Thyroid gland (tissue), 4 donors: ENCODE measurements at regions not wholly inside any gene's neighbourhood (a gene's known extent, or its start where the extent isn't known, plus 50 kb on each side); places are given as distances from the start of the nearest gene placed in this dataset.
"Not testable (repeated sequence)": the region's sequence is repeated elsewhere in the genome, so short reads cannot be mapped to it uniquely, and the experiment has no call there.

Experiments
- POLR2A ChIP-seq, 2 donors: fragments of 450-650 bp; IDR thresholded peaks; one replicate each; pipeline ENCODE4 v1.6.1; 2017; ENCODE audit warnings: antibody characterized with exemption in 2 of 2, mild to moderate bottlenecking in 2 of 2, moderate library complexity in 1 of 2
- TF ChIP-seq, protein P1 (sequence below), 6 experiments: fragments of 200-600 bp in 3 of 6; fragments of 450-650 bp in 3 of 6; sonication (generic) in 3 of 6; IDR thresholded peaks; one replicate each; pipeline ENCODE4 v1.5.1; 2016 to 2019; ENCODE audit warnings: antibody characterized with exemption in 6 of 6, mild to moderate bottlenecking in 2 of 6, inconsistent platforms in 1 of 6, moderate library complexity in 1 of 6

- TF ChIP-seq, protein P1, sequence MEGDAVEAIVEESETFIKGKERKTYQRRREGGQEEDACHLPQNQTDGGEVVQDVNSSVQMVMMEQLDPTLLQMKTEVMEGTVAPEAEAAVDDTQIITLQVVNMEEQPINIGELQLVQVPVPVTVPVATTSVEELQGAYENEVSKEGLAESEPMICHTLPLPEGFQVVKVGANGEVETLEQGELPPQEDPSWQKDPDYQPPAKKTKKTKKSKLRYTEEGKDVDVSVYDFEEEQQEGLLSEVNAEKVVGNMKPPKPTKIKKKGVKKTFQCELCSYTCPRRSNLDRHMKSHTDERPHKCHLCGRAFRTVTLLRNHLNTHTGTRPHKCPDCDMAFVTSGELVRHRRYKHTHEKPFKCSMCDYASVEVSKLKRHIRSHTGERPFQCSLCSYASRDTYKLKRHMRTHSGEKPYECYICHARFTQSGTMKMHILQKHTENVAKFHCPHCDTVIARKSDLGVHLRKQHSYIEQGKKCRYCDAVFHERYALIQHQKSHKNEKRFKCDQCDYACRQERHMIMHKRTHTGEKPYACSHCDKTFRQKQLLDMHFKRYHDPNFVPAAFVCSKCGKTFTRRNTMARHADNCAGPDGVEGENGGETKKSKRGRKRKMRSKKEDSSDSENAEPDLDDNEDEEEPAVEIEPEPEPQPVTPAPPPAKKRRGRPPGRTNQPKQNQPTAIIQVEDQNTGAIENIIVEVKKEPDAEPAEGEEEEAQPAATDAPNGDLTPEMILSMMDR (IDR thresholded peaks at IDR 0.05), result not testable (repeated sequence)
- TF ChIP-seq POLR2A (IDR thresholded peaks at IDR 0.05), result not testable (repeated sequence)
Observed at GRCh38 chr5:25536461-25536860, 891.7 kb upstream of the CDH10 start.
